Peyer's patch (tissue), 4 donors: ENCODE measurements at regions not wholly inside any gene's neighbourhood (a gene's known extent, or its start where the extent isn't known, plus 50 kb on each side); places are given as distances from the start of the nearest gene placed in this dataset.
"Not testable (repeated sequence)": the region's sequence is repeated elsewhere in the genome, so short reads cannot be mapped to it uniquely, and the experiment has no call there.

Experiments
- DNase-seq, 3 donors: peaks; one replicate each; pipeline ENCODE4 v3.0.0-alpha.2; 2017 to 2019
- H3K27ac ChIP-seq, 4 donors: fragments of 200-600 bp; sonication (generic); one replicate each; pipeline ENCODE4 v1.5.1; 2016 to 2019
- H3K27me3 ChIP-seq, 2 donors: fragments of 200-600 bp; sonication (generic); one replicate each; pipeline ENCODE4 v1.5.1; 2019
- H3K36me3 ChIP-seq, 3 donors: fragments of 200-600 bp; sonication (generic); one replicate each; pipeline ENCODE4 v1.5.1; 2016 to 2019
- H3K4me1 ChIP-seq, 4 donors: fragments of 200-600 bp; sonication (generic); one replicate each; pipeline ENCODE4 v1.5.1; 2016 to 2019
- H3K4me3 ChIP-seq, 4 donors: fragments of 200-600 bp; sonication (generic); 1 replicate in 3 of 4; 2 replicates in 1 of 4; pipeline ENCODE4 v1.5.1; 2016 to 2019; ENCODE audit warnings: mild to moderate bottlenecking in 1 of 4
- H3K9me3 ChIP-seq, 4 donors: fragments of 200-600 bp; sonication (generic); one replicate each; pipeline ENCODE4 v1.5.1; 2016 to 2019; ENCODE audit warnings: mild to moderate bottlenecking in 1 of 4
- CTCF ChIP-seq, 6 experiments: fragments of 450-650 bp in 4 of 6; fragments of 200-600 bp in 2 of 6; sonication (generic) in 1 of 6; IDR thresholded peaks; one replicate each; pipeline ENCODE4 v1.5.1; 2017 to 2019; ENCODE audit warnings: antibody characterized with exemption in 6 of 6, mild to moderate bottlenecking in 3 of 6, moderate library complexity in 1 of 6
- POLR2A ChIP-seq, 2 donors: fragments of 450-650 bp; IDR thresholded peaks; one replicate each; pipeline ENCODE4 v1.5.1; 2017; ENCODE audit warnings: antibody characterized with exemption in 2 of 2, mild to moderate bottlenecking in 2 of 2, moderate library complexity in 2 of 2

GRCh38 chr1:64348961-64349648, 120.8 kb upstream of the CACHD1 start:
- Histone ChIP-seq H3K4me1 (no peaks in the 10 kb centered on the region), H3K9me3 (no peaks in the 10 kb centered on the region), H3K4me3 (no peak overlapping the region), H3K36me3 (no peaks in the 10 kb centered on the region), H3K27me3 (no peaks in the 10 kb centered on the region), H3K27ac (no peak overlapping the region)
- TF ChIP-seq POLR2A (IDR thresholded peaks at IDR 0.05) (no peak), CTCF (IDR thresholded peaks at IDR 0.05) (no peak)
- no peak for DNase-seq

- not testable (repeated sequence) for H3K9me3 ChIP-seq, DNase-seq, H3K27ac ChIP-seq, H3K27me3 ChIP-seq, H3K36me3 ChIP-seq, H3K4me1 ChIP-seq, H3K4me3 ChIP-seq
Observed at GRCh38 chr1:64355534-64355933, 114.4 kb upstream of the CACHD1 start.

GRCh38 chr1:64356636-64357256, 113.2 kb upstream of the CACHD1 start:
- TF ChIP-seq CTCF (IDR thresholded peaks at IDR 0.05): no peak
- no peaks in the 10 kb centered on the region for H3K27me3 ChIP-seq
- no peak for DNase-seq
- no peak overlapping the region for H3K27ac ChIP-seq
- no peaks in the 10 kb centered on the region for H3K4me1 ChIP-seq
- H3K9me3 ChIP-seq: no peaks in the 10 kb centered on the region
- H3K4me3 ChIP-seq: no peak overlapping the region
- no peaks in the 10 kb centered on the region for H3K36me3 ChIP-seq

- no peak for DNase-seq
- TF ChIP-seq CTCF (IDR thresholded peaks at IDR 0.05) (no peak), POLR2A (IDR thresholded peaks at IDR 0.05) (no peak)
- Histone ChIP-seq H3K4me1 (no peaks in the 10 kb centered on the region), H3K27me3 (no peaks in the 10 kb centered on the region), H3K27ac (no peak overlapping the region), H3K36me3 (no peaks in the 10 kb centered on the region), H3K4me3 (no peak overlapping the region), H3K9me3 (no peaks in the 10 kb centered on the region)
Observed at GRCh38 chr1:64357422-64357821, 112.5 kb upstream of the CACHD1 start.

- no peak for TF ChIP-seq POLR2A (IDR thresholded peaks at IDR 0.05)
- no peak for TF ChIP-seq CTCF (IDR thresholded peaks at IDR 0.05)
- H3K36me3 ChIP-seq: no peaks in the 10 kb centered on the region
- DNase-seq: no peak
- H3K4me3 ChIP-seq: no peak overlapping the region
- no peaks in the 10 kb centered on the region for H3K9me3 ChIP-seq
- no peak overlapping the region for H3K27ac ChIP-seq
- no peaks in the 10 kb centered on the region for H3K4me1 ChIP-seq
- no peaks in the 10 kb centered on the region for H3K27me3 ChIP-seq
Observed at GRCh38 chr1:64358692-64359091, 111.2 kb upstream of the CACHD1 start.

GRCh38 chr1:64361974-64362373, 108.0 kb upstream of the CACHD1 start:
- no peak for DNase-seq
- no peaks in the 10 kb centered on the region for H3K27me3 ChIP-seq
- no peaks in the 10 kb centered on the region for H3K36me3 ChIP-seq
- TF ChIP-seq CTCF (IDR thresholded peaks at IDR 0.05) (no peak), POLR2A (IDR thresholded peaks at IDR 0.05) (no peak)
- no peaks in the 10 kb centered on the region for H3K9me3 ChIP-seq
- H3K4me3 ChIP-seq: no peak overlapping the region
- H3K27ac ChIP-seq: no peak overlapping the region
- H3K4me1 ChIP-seq: no peaks in the 10 kb centered on the region
